Stimulated activated CD4-positive, alpha-beta T cell treated with anti-CD3 and anti-CD28 coated beads, Interleukin-1b, Interleukin-23, amount 100 ng/mL, for 4 hours (primary cell): ENCODE measurements at regions not wholly inside any gene's neighbourhood (a gene's known extent, or its start where the extent isn't known, plus 50 kb on each side); places are given as distances from the start of the nearest gene placed in this dataset.

Source experiments
- DNase-seq, 2 donors: peaks; one replicate each; pipeline ENCODE4 v3.0.0-alpha.2; 2020; ENCODE audit warnings: low read depth in 2 of 2

GRCh38 chr9:551986-552929 is 289.2 kb upstream of the DMRT1 start:
- DNase-seq: no peak

GRCh38 chr9:555493-555892 is 286.0 kb upstream of the DMRT1 start:
- DNase-seq: no peak

DNA sequence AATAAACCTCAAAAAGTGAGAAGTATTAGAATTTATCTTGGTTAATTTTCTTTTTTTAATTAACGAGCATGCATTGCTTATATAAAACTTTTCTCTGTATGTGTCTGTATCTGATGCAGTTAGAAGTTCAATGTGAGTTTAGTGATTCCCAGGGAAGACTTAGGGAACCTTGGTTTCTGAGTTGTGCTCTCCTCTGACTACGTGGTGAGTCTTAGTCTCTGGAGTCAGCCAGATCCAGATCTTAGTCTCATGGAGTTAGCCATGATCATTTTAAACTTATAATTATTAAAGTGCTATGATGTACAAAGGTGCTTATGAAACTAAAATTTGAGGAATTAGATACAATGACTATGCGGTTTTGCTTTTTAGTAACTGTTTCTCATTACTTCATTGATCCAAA is 285.3 kb upstream of the DMRT1 start:
- no peak for DNase-seq

DNA sequence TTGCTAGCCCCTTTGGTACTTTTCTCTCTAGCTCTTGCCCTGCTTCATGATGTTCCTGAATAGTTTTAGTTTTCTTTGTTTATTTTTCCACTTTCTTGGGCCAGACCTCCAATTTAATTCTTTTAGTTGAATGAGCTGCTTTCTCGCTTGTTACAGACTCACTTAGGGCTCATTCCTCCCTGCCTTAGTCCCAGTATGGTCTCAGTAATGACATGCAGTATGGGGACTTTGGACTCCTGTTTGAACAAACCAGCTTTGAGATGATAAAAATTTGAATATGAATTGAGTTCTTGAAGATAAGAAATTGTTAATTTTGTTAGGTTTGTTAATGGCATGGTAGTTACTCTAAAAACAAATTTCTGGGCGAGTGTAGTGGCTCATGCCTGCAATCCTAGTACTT is 284.8 kb upstream of the DMRT1 start:
- no peak for DNase-seq

DNA sequence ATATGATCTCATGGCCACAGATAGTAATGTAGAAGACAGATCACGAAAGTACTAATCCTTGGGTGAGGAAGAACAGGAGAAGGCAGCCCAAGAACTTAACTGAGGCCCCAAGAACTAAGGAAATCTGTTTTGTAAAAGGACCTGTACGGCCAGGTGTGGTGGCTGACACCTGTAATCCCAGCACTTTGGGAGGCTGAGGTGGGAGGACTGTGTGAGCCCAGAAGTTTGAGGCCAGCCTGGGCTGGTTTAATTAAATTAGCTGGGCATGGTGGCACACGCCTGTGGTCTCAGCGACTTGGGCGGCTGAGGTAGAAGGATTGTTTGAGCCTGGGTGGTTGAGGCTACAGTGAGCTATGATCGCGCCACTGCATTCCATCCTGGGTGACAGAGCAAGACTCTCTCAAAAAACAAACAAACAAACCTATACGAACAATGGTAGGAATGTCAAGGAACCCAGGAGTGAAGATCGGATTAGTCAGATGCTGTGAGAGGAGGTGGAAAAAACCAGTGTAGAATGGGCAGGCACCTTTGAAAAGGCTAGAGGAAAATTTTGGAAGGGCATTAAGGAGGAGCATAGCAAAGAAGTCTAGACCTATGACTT is 283.8 kb upstream of the DMRT1 start:
- DNase-seq: no peak

- no peak for DNase-seq
Observed at GRCh38 chr9:561427-561826, 280.1 kb upstream of the DMRT1 start.

DNA sequence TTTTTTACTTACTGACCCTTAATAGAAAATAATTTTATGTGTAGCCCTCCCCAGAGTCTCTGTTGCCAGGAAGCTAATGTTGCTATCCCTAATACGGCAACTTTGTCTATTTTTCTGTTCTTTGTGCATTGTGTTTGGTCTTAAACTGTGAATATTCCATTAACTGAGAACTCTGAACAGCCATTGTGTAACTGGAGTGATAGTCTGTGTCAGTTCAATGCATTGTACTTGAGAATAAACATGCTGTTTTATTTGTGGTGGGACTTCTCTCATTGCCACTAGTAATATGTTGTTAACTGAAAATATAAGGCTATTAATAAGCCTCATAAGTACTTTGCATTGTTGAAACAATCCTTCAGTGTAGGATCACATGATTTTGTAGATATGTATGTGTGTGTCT is 278.3 kb upstream of the DMRT1 start:
- no peak for DNase-seq

GRCh38 chr9:565528-565927 is 276.0 kb upstream of the DMRT1 start:
- DNase-seq: no peak

- no peak for DNase-seq
Observed at GRCh38 chr9:567128-567746, 274.3 kb upstream of the DMRT1 start.

DNA sequence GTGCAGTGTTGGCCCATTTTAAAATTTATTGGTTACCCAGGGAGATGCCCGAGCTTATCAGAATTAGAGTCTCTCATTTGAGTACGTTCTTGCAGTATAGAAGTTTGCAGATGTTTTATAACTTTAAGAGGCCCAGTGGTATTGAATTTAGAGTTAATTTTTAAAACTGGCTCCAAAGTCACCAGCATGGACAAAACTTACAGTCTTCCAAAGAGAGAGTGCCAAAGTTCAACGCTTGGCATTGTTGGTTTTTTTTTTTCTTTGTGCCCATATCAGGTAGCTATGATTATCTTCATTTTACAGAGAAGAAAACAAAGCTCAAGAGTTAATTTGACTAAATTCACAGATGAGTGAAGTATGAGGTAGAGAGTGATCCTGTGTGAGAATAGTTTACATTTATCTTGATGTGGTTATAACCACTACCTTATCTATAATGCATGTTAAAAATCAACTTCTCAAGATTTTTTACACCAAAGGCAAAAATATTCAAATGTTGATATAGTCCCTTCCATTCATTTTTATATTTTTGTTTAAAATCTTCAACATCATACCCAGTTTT is 273.7 kb upstream of the DMRT1 start:
- DNase-seq: no peak

DNA sequence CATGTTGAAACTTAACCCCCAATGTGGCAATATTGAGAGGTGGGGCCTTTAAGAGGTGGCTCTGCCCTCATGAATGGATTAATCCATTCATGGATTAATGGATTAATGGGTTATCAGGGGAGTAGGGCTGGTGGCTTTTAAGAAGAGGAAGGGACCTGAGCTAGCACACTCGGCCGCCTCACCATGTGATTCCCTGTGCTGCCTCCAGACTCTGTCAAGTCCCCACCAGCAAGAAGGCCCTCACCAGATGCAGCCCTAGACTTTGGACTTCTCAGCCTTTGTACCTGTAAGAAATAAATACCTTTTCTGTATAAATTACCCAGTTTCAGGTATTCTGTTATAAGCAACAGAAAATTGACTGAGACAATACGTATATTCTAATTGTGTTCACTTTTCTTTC is 272.2 kb upstream of the DMRT1 start:
- no peak for DNase-seq

DNA sequence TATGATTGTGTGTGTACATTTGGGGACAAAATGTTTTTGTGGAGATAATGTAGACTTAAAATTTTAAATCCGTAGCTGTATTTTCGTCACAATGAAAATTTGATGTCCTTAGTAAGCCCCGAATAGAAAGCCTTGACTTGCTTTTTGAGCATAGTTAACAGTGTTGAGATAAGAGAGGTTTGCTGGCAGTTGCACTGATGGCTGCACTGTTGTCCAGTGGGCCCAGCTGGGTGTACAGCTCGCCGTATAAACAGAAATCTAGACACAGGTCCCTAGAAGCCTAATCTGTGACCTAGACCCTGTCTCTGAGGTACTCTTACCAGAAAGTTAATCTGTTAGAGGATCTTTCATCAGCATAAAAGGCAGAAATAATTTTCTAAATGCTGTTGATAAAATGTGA is 271.3 kb upstream of the DMRT1 start:
- no peak for DNase-seq

GRCh38 chr9:571066-571465 is 270.4 kb upstream of the DMRT1 start:
- DNase-seq: no peak

- no peak for DNase-seq
Observed at GRCh38 chr9:571741-572140, 269.8 kb upstream of the DMRT1 start.

GRCh38 chr9:573691-574410 is 267.6 kb upstream of the DMRT1 start:
- DNase-seq: no peak

DNA sequence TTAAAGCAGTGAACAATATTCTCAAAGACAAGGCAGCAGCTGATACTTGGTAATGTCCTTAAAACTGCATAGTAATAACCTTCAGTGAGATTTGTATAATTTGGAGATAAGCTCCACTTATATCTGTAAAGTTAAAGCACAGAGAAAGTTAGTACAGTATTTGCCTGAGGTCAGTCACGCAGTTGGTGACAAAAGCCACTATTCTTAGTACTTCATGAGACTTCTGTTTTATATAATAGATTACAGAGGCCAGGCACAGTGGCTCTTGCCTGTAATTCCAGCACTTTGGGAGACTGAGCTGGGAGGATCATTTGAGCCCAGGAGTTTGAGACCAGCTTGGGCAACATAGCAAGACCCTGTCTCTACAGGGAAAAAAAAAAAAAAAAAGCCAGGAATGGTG is 266.4 kb upstream of the DMRT1 start:
- DNase-seq: no peak

- no peak for DNase-seq
Observed at GRCh38 chr9:580652-581342, 260.7 kb upstream of the DMRT1 start.

DNA sequence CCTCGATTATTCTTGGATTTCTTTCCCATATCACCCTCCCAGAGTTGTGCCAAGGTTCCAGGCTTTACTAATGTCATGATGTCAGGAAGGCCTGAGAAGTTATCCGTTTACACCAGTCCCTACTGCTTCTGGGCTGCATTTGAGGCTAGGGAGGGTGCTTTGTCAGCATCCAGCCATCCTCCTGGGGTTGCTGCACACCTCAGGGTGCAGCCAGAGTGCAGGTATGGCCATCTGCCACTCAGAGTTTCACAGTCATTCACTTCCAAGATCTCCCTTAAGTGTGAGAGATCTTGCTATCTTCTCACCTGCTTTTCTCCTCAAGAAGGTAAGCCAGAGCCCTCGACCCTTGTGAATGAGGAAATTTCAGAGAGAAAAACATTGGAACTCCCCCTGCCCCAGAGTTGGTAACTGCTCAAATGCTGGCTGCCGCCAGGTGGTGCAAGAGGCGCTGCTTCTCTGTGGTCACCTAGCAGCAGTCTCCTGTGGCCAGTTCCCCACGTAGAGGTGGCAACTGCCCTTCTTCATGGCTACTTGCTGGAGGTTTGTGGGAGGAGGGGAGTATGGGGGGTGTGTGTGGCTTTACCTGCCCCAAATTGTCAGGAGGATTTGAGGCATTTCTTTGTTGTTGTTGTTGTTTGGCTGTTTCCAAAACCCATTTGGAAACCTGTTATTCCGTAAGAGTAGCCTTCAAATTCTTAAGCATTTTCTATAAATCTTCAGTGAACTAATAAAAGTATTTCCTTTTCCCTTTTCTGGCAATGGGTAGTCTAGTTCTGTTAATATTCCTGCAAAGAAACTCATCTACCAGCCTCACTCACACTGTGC is 259.6 kb upstream of the DMRT1 start:
- no peak for DNase-seq

DNA sequence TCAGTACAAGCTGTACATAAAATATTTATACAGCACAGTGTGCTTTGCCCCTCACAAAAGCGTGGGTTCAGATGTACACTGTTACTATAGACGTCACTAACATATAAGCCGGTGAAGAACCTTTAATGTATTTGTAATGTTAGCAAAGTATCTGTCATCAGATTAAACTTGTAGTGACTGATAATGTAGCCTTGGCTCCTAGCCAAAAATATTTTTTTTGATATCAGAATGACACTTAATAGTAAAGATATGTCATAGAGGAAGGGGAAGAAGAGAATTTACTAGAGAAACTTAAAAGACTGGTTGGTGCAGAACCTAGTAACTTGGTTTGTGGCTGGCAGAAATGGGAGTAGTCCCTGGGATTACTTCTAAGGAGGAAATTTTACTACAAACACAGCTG is 258.7 kb upstream of the DMRT1 start:
- no peak for DNase-seq

DNA sequence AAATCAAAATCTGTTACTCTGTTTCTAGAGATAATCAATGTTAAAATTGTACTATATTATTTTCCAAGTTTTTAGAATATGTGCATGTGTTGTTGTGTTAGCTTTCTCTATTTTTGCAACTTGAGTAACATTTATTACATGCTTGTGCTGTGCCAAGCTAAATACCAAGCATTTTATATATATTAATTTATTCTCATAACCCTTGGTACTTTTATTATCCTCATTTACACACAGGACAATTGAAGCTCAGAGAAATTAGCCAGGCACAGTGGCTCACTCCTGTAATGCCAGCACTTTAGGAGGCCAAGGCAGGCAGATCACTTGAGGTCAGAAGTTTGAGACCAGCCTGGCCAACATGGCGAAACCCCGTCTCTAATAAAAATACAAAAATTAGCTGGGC is 254.0 kb upstream of the DMRT1 start:
- DNase-seq: no peak

GRCh38 chr9:588981-589380 is 252.5 kb upstream of the DMRT1 start:
- no peak for DNase-seq
